Femur (tissue), 1 donor: ENCODE measurements at regions not wholly inside any gene's neighbourhood (a gene's known extent, or its start where the extent isn't known, plus 50 kb on each side); places are given as distances from the start of the nearest gene placed in this dataset.

Source experiments
- DNase-seq: peaks from one replicate; pipeline ENCODE4 v3.0.0-alpha.2; 2017

DNA sequence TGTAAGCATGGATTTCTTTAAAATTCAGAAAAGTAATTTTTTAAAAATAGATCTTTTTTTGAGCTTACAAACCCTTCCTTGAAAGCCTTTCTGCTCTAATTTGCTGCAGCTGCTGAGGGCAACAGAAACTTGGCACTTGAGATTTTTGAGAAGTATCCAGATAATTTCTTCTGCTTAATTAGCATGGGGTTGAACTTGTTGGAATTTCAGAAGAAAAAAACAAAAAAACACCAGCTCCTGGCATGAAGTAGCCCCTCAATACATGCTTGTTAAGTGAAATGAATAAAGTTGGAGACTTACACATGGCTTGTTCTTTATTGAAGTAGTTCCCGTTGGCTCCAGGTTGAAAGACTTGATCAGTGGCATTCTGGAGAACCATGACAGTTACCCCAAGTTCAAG lies 331.4 kb upstream of the RAG2 start:
- no peak for DNase-seq

- no peak for DNase-seq
Observed at GRCh38 chr11:36928621-36929020, 330.6 kb upstream of the RAG2 start.

GRCh38 chr11:36899800-36900199 lies 301.8 kb upstream of the RAG2 start:
- DNase-seq = no peak

- DNase-seq = no peak
Observed at GRCh38 chr11:36890841-36891240, 292.8 kb upstream of the RAG2 start.

GRCh38 chr11:36890121-36890679 lies 292.2 kb upstream of the RAG2 start:
- DNase-seq = no peak

DNA sequence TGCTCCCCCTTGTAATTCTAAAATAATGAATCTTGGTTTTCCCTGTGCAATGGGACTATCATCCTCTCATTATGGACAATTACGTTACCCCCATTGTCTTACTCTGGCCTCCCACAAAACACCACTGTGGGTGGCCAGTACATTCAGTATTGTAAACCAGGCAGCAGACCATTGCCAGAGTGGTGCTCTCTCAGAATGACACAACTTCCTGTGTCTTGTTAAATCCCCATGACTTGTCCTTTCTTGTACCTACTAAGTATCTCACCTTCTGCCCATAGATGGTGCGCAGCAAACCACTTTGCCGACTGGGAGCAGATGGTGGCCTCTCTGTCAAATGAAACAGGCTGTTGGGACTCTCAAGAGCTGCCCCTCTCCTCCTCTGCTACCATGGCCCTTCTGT lies 287.1 kb upstream of the RAG2 start:
- no peak for DNase-seq

GRCh38 chr11:36878737-36879136 lies 280.7 kb upstream of the RAG2 start:
- no peak for DNase-seq

GRCh38 chr11:36877149-36877548 lies 279.1 kb upstream of the RAG2 start:
- DNase-seq = no peak

DNA sequence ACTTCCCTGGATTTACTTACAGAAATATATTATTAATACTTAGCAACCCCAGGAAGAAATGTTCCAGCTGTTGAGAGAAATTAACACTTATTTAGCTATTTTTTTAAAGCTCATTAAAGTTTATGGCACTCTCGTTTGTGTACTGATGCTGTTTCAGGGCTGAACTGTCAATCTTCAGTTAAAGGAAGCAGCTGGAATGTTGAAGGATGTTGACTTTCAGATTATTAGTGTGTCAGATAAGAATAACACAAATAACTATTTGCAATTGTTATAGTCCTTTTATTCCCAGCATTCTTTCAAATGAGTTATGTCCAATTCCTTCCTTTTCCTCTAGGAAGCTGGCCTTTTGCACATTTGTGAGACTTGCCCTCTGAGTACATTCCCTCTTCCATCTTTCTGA lies 278.2 kb upstream of the RAG2 start:
- DNase-seq = no peak

- no peak for DNase-seq
Observed at GRCh38 chr11:36874291-36874690, 276.3 kb upstream of the RAG2 start.

DNA sequence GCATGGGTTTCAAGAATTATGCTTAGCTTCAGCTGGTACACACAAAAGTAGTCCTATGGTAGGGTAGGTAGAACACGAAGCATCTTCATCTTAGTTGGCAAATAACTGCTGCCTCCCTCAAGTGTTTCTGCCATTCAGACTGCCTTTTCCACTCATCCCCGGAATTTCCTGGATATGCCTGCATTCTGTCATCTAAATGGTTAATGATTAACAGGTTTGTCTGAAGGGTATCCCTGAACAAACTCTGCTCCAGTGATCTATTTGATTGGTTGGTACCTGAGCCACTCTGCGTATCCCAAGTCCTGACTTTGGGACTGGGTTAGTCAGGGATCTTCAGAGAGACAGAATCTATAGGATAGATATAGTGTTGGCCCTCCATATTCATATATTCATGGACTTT lies 272.3 kb upstream of the RAG2 start:
- DNase-seq = no peak

DNA sequence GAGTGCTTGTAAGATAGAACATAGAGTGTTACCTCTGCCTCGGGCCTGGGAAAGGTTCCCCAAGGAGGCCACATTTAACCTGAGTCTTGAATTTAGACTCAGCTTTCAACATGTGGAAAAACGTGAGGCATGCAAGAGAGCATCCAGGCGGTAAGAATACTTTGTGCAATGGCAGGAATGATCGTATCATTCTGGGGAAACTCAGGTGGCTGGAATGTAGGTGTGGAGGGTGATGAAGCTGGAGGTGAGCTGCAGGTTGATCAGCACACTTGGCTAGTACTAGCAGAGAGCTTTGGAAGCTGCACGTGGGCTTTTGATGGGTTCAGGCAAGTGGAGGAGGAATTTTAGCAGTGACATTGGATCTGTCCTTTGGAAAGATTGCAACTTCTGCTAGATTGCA lies 270.3 kb upstream of the RAG2 start:
- DNase-seq = no peak

DNA sequence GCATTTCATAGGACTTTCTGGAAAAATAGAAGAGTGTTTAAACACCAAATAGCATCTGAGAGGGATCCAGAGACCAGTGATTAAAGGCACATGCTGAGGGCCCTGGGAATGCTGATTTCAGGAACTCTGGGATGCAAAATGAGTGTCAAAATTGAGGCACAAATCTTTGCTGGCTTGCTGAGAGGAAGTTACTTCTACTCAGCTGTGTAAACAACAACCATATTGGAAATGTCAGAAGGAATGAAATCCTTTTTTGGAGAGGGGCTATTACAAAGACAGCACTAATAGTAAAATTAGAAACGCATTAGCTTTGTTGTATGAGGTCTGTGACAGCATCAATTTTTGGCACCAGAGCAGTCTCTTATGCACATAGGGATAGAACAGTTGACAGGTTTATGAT lies 267.8 kb upstream of the RAG2 start:
- DNase-seq = no peak

DNA sequence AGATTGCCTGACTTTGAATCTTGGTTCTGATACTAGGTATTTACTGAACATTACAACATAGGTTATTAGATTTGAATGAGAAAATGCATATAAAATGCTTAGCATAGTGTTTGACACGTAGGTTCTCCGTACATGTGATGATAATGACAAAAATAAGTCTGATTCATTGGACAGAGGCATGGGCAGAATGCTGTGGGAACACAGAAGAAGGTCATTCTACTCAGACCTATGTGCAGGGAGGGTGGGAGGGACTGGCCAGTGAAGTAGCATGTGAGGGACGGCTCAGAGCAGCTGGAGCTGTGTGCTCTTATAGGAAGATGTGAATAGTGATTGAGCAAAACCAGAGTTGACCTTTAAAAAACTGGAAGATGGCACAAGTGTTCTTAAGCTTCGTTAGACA lies 256.8 kb upstream of the RAG2 start:
- DNase-seq = no peak

DNA sequence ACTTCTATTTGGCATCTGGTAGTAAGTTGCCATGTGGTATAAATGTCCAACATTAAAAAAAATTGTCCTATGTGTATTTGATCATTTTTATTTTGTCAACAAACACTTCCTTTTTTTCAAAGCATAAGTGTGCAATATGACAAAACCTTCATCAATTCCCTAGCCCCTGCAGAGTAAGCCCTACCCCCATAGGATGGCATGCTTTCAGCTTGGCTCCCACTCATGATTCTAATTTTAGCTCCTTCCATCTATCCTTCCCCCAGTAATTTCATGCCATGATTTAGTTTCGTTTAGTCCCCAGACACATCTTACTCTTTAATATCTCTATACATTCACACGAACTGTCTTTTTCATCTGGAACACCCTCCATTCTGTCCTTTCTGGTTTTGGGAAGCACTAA lies 250.6 kb upstream of the RAG2 start:
- no peak for DNase-seq

DNA sequence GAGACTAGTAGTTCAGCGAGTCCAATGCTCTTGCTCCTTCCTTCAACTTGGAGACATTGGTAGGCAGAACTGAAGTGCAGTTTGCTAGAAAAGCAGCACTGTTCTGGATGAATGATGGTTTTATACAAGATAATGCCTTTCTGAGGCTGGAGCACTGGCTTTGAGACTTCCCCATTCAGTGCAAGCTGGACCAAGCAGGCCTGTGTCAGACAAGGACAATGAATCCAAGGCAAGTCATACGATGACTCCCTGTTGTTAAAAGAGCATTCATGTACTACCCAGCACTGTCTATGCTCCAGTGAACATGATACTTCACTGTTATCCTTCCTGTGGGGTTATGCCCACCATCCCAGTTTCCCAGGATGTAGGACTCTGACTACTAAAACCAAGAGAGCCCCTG lies 242.3 kb upstream of the RAG2 start:
- no peak for DNase-seq

- DNase-seq = no peak
Observed at GRCh38 chr11:36837831-36838437, 239.9 kb upstream of the RAG2 start.

DNA sequence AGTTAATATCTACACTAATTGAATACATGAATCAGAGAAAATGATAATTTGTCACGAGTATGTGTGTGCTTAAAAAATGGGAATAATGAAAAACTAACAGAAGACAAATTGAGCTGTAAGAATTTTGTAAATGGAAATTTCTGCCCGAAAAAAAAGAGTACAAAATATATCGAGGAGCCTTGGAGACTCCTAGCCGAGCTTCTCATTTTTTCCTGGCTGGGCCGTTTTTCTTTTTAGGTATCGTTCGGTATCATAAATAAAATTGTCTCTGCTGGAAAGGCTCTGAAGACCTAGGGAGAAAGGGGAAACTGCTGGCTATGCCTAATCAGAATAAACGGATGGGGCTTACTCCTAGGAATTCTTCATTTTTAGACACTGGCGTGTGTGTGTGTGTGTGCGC lies 227.2 kb upstream of the RAG2 start:
- DNase-seq = no peak

DNA sequence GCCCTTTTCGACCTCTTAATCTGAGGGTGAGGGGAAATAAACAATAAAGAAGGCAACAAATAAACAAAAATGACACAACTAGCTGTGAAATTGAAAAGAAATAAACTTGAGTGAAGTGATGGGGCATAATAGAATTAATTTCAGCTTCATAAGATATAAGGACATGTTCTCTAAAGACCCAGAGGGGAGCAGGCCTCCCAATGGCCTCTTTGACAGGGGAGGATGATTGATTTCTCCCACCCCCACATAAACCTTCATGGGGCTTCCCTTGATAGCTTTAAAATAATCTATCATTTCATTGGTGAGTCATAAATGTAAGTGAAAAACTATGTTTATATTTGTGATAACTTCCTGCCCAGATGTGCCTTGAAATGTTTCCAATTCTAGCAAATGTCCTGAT lies 226.3 kb upstream of the RAG2 start:
- no peak for DNase-seq

GRCh38 chr11:36822829-36823228 lies 224.8 kb upstream of the RAG2 start:
- no peak for DNase-seq

DNA sequence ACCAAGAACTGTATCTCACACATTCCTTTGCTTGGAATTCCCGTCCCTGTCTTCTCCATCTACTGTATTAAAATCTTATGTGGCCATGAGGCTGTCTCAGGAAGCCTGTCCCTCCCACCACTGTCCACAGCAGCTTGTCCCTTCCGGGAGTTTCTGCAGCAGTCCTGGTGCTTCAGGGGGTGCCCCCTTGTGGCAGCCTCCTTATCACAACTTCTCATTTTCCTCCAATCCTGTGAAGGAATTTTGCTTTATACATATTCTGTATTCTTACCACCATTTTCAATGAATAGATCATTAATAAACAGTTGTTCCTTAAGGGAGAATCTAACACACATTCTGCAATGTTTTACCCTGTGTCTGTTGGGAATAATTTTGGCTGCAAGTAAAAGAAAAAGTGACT lies 220.4 kb upstream of the RAG2 start:
- DNase-seq = no peak

DNA sequence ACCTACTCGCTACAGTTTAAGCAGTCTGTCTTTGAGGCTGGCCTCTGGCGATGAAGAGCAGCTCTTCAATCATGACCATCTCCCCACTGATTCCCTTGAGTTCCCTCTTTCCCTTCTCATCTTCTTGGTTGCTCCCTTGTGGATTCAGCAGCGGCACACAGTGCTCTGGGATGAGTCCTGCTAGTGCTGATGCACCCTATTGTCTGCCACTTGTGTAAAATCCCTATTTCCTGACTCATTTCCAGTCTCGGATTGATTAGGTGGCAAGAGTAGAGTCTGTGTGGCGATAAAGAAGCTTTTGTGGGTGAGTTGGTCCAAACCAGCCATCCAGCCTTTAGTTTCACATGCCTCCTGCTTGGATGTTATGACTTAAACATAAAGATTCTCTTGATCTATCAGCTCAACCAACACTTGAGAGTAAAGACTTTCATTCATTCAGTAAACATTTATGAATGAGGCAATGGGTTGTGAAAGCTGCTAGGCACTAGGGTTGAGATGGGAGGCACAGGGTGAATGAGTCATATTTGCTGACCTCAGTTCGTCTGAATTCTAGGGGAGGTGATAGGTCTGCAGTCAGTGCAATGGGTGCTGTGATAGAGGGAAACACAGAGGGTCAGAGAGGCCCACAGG lies 219.4 kb upstream of the RAG2 start:
- no peak for DNase-seq

GRCh38 chr11:36809303-36809702 lies 211.3 kb upstream of the RAG2 start:
- DNase-seq = no peak

- DNase-seq = no peak
Observed at GRCh38 chr11:36807871-36808270, 209.8 kb upstream of the RAG2 start.

GRCh38 chr11:36803084-36803483 lies 205.0 kb upstream of the RAG2 start:
- DNase-seq = no peak
